Neural progenitor cell (in vitro differentiated cells): ENCODE measurements at regions not wholly inside any gene's neighbourhood (a gene's known extent, or its start where the extent isn't known, plus 50 kb on each side); places are given as distances from the start of the nearest gene placed in this dataset.
A peak's percentile ranks its signal among the peaks of the same experiment; 100 is the strongest.
"Not testable (repeated sequence)": the region's sequence is repeated elsewhere in the genome, so short reads cannot be mapped to it uniquely, and the experiment has no call there.

ENCODE experiments used
- DNase-seq: peaks from one replicate; pipeline ENCODE4 v3.0.0-alpha.2; 2016; ENCODE audit warnings: low spot score
- H2AFZ ChIP-seq: fragments of 200-600 bp; sonication (generic); replicated peaks from 2 replicates; pipeline ENCODE4 v1.6.1; 2016; ENCODE audit warnings: antibody characterized with exemption
- H3F3A ChIP-seq: fragments of 200-600 bp; sonication (generic); 2 replicates; pipeline ENCODE4 v1.6.1; 2016; ENCODE audit warnings: antibody characterized with exemption, low read depth
- H3K27ac ChIP-seq: fragments of 200-600 bp; sonication (generic); 2 replicates; pipeline ENCODE4 v1.5.1; 2016; ENCODE audit warnings: mild to moderate bottlenecking
- H3K27me3 ChIP-seq: fragments of 200-600 bp; sonication (generic); 2 replicates; pipeline ENCODE4 v1.6.1; 2016; ENCODE audit warnings: mild to moderate bottlenecking, moderate library complexity
- H3K36me3 ChIP-seq: fragments of 200-600 bp; sonication (generic); 2 replicates; pipeline ENCODE4 v1.5.1; 2016
- H3K4me1 ChIP-seq: fragments of 200-600 bp; sonication (generic); 2 replicates; pipeline ENCODE4 v1.6.1; 2016; ENCODE audit warnings: mixed run types
- H3K4me2 ChIP-seq: fragments of 200-600 bp; sonication (generic); 2 replicates; pipeline ENCODE4 v1.6.1; 2016
- H3K4me3 ChIP-seq: fragments of 200-600 bp; sonication (generic); 2 replicates; pipeline ENCODE4 v1.5.1; 2016
- H3K79me2 ChIP-seq: fragments of 200-600 bp; sonication (generic); 2 replicates; pipeline ENCODE4 v1.6.1; 2016; ENCODE audit warnings: low read depth
- H3K9ac ChIP-seq: fragments of 200-600 bp; sonication (generic); 2 replicates; pipeline ENCODE4 v1.6.1; 2016
- H3K9me3 ChIP-seq: fragments of 200-600 bp; sonication (generic); 2 replicates; pipeline ENCODE4 v1.5.1; 2016; ENCODE audit warnings: low read depth
- H4K20me1 ChIP-seq: fragments of 200-600 bp; sonication (generic); 2 replicates; pipeline ENCODE4 v1.6.1; 2016; ENCODE audit warnings: low read depth
- H3K27ac Mint-ChIP-seq: 3 replicates; pipeline ENCODE4 v1.8.0; 2021; ENCODE audit warnings: mixed read lengths
- H3K27me3 Mint-ChIP-seq: 2 replicates; pipeline ENCODE4 v1.8.0; 2022; ENCODE audit warnings: low read depth, mild to moderate bottlenecking, inconsistent platforms, moderate library complexity, mixed read lengths; ENCODE audit not compliant: insufficient read depth
- H3K36me3 Mint-ChIP-seq: 3 replicates; pipeline ENCODE4 v1.8.0; 2021; ENCODE audit warnings: mixed read lengths
- H3K4me1 Mint-ChIP-seq: 3 replicates; pipeline ENCODE4 v1.8.0; 2021; ENCODE audit warnings: mixed read lengths
- H3K4me3 Mint-ChIP-seq: 3 replicates; pipeline ENCODE4 v1.8.0; 2021; ENCODE audit warnings: mild to moderate bottlenecking, moderate library complexity, mixed read lengths
- H3K9me3 Mint-ChIP-seq: 3 replicates; pipeline ENCODE4 v1.8.0; 2020; ENCODE audit warnings: mixed read lengths
- TF ChIP-seq, protein P1 (sequence below): fragments of 200-600 bp; sonication (generic); IDR thresholded peaks from 2 replicates; pipeline ENCODE4 v1.5.1; 2017; ENCODE audit warnings: antibody characterized with exemption, mild to moderate bottlenecking

DNA sequence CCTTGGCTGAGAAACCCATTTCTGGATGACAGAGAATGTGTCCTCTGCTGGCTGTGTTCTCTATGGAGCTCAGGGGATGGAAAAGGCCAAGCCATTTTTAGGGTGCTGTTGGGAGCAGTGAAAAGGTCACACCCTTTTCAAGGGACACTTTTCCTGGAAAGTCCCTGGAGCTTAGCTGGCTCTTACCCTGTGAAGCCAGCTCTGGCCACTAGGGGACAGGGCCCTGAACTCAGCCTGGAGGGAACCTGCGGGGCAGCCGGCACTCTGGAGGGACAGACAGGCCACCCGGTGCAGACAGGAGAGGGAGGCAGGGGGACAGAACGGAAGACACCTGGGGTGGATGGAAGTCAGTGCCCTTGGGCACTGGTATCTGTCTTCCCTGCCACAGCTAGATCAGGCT, 95.3 kb upstream of the ZSCAN2 start:
- H3F3A ChIP-seq, H2AFZ ChIP-seq, DNase-seq, H3K4me3 Mint-ChIP-seq, H3K9me3 ChIP-seq, H3K79me2 ChIP-seq, H3K27me3 Mint-ChIP-seq, H3K36me3 Mint-ChIP-seq, H3K9me3 Mint-ChIP-seq, H3K36me3 ChIP-seq, H3K4me3 ChIP-seq, H3K4me1 ChIP-seq, H3K27ac Mint-ChIP-seq, H3K4me1 Mint-ChIP-seq, H3K4me2 ChIP-seq, H4K20me1 ChIP-seq, H3K27ac ChIP-seq, H3K27me3 ChIP-seq, H3K9ac ChIP-seq: not testable (repeated sequence)
- TF ChIP-seq, protein P1, sequence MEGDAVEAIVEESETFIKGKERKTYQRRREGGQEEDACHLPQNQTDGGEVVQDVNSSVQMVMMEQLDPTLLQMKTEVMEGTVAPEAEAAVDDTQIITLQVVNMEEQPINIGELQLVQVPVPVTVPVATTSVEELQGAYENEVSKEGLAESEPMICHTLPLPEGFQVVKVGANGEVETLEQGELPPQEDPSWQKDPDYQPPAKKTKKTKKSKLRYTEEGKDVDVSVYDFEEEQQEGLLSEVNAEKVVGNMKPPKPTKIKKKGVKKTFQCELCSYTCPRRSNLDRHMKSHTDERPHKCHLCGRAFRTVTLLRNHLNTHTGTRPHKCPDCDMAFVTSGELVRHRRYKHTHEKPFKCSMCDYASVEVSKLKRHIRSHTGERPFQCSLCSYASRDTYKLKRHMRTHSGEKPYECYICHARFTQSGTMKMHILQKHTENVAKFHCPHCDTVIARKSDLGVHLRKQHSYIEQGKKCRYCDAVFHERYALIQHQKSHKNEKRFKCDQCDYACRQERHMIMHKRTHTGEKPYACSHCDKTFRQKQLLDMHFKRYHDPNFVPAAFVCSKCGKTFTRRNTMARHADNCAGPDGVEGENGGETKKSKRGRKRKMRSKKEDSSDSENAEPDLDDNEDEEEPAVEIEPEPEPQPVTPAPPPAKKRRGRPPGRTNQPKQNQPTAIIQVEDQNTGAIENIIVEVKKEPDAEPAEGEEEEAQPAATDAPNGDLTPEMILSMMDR, result peak; percentile 38

- H3K36me3 Mint-ChIP-seq, DNase-seq, H3K4me2 ChIP-seq, H3K9me3 ChIP-seq, H3K4me3 Mint-ChIP-seq, H3K36me3 ChIP-seq, H3K9ac ChIP-seq, H3K27me3 Mint-ChIP-seq, H3K4me1 ChIP-seq, H3K4me3 ChIP-seq, H3K9me3 Mint-ChIP-seq, H4K20me1 ChIP-seq, H3K4me1 Mint-ChIP-seq, H3K79me2 ChIP-seq, H3K27ac ChIP-seq, H2AFZ ChIP-seq, H3K27me3 ChIP-seq, H3K27ac Mint-ChIP-seq, H3F3A ChIP-seq: not testable (repeated sequence)
Measured at GRCh38 chr15:84512324-84512723, 88.5 kb upstream of the ZSCAN2 start.

GRCh38 chr15:84516773-84517172, 84.0 kb upstream of the ZSCAN2 start:
- H3K27me3 ChIP-seq, H2AFZ ChIP-seq, H3K27ac Mint-ChIP-seq: not testable (repeated sequence)

DNA sequence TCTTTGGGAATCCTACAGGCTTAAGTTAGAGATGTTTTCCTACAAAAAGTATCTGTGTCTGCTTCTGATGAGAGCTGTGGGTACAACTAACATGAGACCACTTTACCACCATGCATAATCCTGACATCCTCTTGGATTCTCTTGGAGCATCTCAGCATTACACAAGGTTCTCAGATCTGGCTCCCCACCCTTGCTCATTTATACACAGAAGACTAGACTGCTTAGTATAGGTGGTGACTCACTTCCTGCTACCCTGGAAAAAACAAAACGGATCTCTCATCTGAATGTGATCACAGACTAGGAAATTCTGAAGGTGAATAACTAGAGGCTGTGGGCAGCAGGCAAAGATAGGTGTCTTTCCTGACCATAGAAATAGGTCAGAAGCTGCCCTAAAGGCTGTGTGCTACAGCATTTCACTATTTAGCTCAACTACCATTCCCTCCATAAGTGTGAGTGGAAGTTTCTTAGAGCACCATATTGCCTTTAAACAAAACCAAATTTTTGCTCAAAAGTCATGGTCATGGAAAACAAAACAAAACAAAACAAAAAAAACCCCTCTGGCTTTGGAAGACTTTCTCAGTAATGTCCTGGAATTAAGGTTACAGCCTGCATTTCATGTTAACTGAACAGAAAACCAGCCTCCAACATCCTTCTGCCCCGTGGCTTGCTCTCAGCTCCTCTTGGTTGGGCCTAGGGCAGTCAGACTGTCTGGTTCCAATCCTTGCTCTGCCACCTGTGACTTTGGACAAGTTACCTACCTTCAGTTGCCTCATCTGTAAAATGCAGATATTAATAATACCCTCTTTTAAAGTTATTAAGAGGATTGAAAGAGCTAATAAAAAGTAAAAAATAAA, 75.1 kb upstream of the ZSCAN2 start:
- H3K4me1 Mint-ChIP-seq, H3K79me2 ChIP-seq, H3K4me2 ChIP-seq, H3K4me3 ChIP-seq, H3K27me3 Mint-ChIP-seq, H3K36me3 ChIP-seq, H3K27me3 ChIP-seq, H3F3A ChIP-seq, H3K4me1 ChIP-seq, H3K36me3 Mint-ChIP-seq, H3K27ac ChIP-seq, H3K27ac Mint-ChIP-seq, H3K9me3 Mint-ChIP-seq, DNase-seq, H3K9ac ChIP-seq, H3K9me3 ChIP-seq, H2AFZ ChIP-seq, H3K4me3 Mint-ChIP-seq, H4K20me1 ChIP-seq: not testable (repeated sequence)

More at GRCh38 chr15:84516773-84517172, 84.0 kb upstream of the ZSCAN2 start:
- not testable (repeated sequence) for H3K36me3 Mint-ChIP-seq, H3K4me1 Mint-ChIP-seq, H3K4me3 ChIP-seq, H3K9me3 Mint-ChIP-seq, H3K4me3 Mint-ChIP-seq, H3K9ac ChIP-seq, H3F3A ChIP-seq, H3K27me3 Mint-ChIP-seq, H3K36me3 ChIP-seq, H4K20me1 ChIP-seq, H3K79me2 ChIP-seq, H3K4me2 ChIP-seq, H3K27ac ChIP-seq, H3K4me1 ChIP-seq, H3K9me3 ChIP-seq
- peak; percentile 57 for DNase-seq

- H3K9me3 Mint-ChIP-seq, H3K36me3 Mint-ChIP-seq, DNase-seq, H3F3A ChIP-seq, H3K4me2 ChIP-seq, H3K4me1 ChIP-seq, H3K27ac ChIP-seq, H3K4me1 Mint-ChIP-seq, H3K4me3 ChIP-seq, H4K20me1 ChIP-seq, H3K27me3 ChIP-seq, H3K27ac Mint-ChIP-seq, H3K9ac ChIP-seq, H2AFZ ChIP-seq, H3K9me3 ChIP-seq, H3K27me3 Mint-ChIP-seq, H3K79me2 ChIP-seq, H3K4me3 Mint-ChIP-seq, H3K36me3 ChIP-seq: not testable (repeated sequence)
Measured at GRCh38 chr15:84530751-84531150, 70.1 kb upstream of the ZSCAN2 start.

DNA sequence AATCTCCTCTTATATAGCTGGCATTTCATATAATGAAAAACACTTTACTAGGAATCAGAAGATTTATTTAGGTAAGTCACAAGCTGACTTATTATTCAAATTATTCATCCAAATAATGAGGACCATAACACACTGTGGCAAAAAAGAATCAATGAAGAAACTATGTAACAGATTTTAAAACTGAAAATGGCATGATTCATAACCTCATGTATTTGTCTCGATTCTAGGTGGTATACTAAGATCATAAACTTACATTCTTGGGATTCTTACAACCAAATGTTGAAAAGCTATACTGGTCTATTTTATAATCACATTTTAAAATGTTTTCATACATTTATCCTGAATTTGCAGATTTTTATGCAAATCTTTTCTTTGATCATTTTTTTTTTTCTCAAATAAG, 69.6 kb upstream of the ZSCAN2 start:
- not testable (repeated sequence) for H3K27ac Mint-ChIP-seq, H3K36me3 Mint-ChIP-seq, H2AFZ ChIP-seq, H3K36me3 ChIP-seq, H3K4me1 Mint-ChIP-seq, H4K20me1 ChIP-seq, H3K27ac ChIP-seq, H3F3A ChIP-seq, H3K9ac ChIP-seq, H3K27me3 ChIP-seq, H3K79me2 ChIP-seq, H3K4me3 Mint-ChIP-seq, H3K27me3 Mint-ChIP-seq, H3K4me3 ChIP-seq, H3K9me3 Mint-ChIP-seq, H3K4me2 ChIP-seq, H3K4me1 ChIP-seq, DNase-seq, H3K9me3 ChIP-seq

DNA sequence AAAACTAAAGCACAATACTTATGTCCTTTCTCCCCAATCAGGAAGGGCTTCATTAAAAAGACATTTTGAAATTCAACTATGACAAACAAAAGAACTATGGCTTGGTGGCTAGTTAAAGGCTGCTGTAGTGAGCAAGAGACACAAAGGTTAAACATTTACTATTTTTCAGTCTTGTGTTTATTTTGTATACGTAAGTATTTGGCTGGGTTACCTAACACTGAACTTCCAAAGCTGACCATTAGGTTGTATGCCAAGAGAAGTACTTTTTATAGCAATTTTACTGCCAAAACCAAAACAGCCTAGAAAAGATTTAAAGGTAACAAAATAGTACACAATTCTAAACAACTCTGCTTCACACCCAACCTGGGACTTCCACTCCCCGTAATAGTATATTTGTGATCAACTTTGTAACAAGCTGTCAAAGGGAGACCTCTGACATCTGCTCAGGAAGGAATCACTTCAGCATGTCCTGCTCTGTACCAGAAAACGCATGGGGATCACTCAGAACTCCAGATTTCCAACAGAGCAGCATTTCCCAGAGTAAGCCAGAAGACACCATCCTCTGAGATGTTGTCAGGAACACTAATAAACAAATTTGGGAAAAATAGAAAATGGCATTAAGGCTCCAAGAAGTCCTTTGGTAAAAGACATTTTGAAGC, 69.0 kb upstream of the ZSCAN2 start:
- not testable (repeated sequence) for DNase-seq, H2AFZ ChIP-seq, H3K4me1 ChIP-seq, H3K4me3 ChIP-seq, H3F3A ChIP-seq, H3K27me3 Mint-ChIP-seq, H4K20me1 ChIP-seq, H3K79me2 ChIP-seq, H3K9me3 Mint-ChIP-seq, H3K9ac ChIP-seq, H3K36me3 Mint-ChIP-seq, H3K4me3 Mint-ChIP-seq, H3K36me3 ChIP-seq, H3K27ac Mint-ChIP-seq, H3K9me3 ChIP-seq, H3K27me3 ChIP-seq, H3K4me2 ChIP-seq, H3K4me1 Mint-ChIP-seq, H3K27ac ChIP-seq
